Keratinocyte (primary cell): ENCODE measurements at regions not wholly inside any gene's neighbourhood (a gene's known extent, or its start where the extent isn't known, plus 50 kb on each side); places are given as distances from the start of the nearest gene placed in this dataset.

Experiments
- DNase-seq: peaks from one replicate; pipeline ENCODE4 v3.0.0-alpha.2; 2011; ENCODE audit warnings: low read depth, missing footprints, low spot score
- FAIRE-seq: peaks from 2 replicates; lab custom pipeline; 2011; peaks lifted over from hg19 to GRCh38; lab: Jason Lieb, UNC
- H2AFZ ChIP-seq: 2 replicates; pipeline ENCODE4 v1.6.0; 2012; ENCODE audit warnings: low read length, control low read depth, inconsistent platforms; ENCODE audit not compliant: control insufficient read depth
- H3K27ac ChIP-seq: 2 replicates; pipeline ENCODE4 v1.5.1; 2011; ENCODE audit warnings: low read length; ENCODE audit not compliant: control insufficient read depth, insufficient read depth
- H3K27me3 ChIP-seq: 3 replicates; pipeline ENCODE4 v1.6.0; 2011; ENCODE audit warnings: low read length; ENCODE audit not compliant: control insufficient read depth, insufficient read depth; ENCODE audit errors: extremely low read depth
- H3K36me3 ChIP-seq, 2 experiments: 2 replicates in 1 of 2; 3 replicates in 1 of 2; pipeline ENCODE4 v1.5.1; 2011; ENCODE audit warnings: low read length in 2 of 2, mild to moderate bottlenecking in 1 of 2; ENCODE audit not compliant: control insufficient read depth in 2 of 2, insufficient read depth in 2 of 2; ENCODE audit errors: extremely low read depth in 1 of 2
- H3K4me1 ChIP-seq: 3 replicates; pipeline ENCODE4 v1.5.1; 2011; ENCODE audit warnings: low read length; ENCODE audit not compliant: control insufficient read depth, insufficient read depth; ENCODE audit errors: extremely low read depth
- H3K4me2 ChIP-seq: 3 replicates; pipeline ENCODE4 v1.6.0; 2011; ENCODE audit warnings: low read depth, low read length; ENCODE audit not compliant: control insufficient read depth, insufficient read depth; ENCODE audit errors: extremely low read depth
- H3K4me3 ChIP-seq, 3 experiments: fragments of 200-600 bp in 1 of 3; sonication (generic) in 1 of 3; 2 replicates in 2 of 3; 3 replicates in 1 of 3; pipeline ENCODE4 v1.5.1; 2011 to 2016; ENCODE audit warnings: low read length in 3 of 3, mild to moderate bottlenecking in 3 of 3, control low read depth in 2 of 3, inconsistent platforms in 1 of 3, low read depth in 1 of 3, mixed read lengths in 1 of 3, mixed run types in 1 of 3, moderate library complexity in 1 of 3; ENCODE audit not compliant: control insufficient read depth in 2 of 3, insufficient read depth in 2 of 3; ENCODE audit errors: extremely low read depth in 1 of 3
- H3K79me2 ChIP-seq: 2 replicates; pipeline ENCODE4 v1.6.0; 2012; ENCODE audit warnings: low read length; ENCODE audit not compliant: control insufficient read depth, insufficient read depth
- H3K9ac ChIP-seq: 3 replicates; pipeline ENCODE4 v1.6.0; 2011; ENCODE audit warnings: low read length; ENCODE audit not compliant: control insufficient read depth, insufficient read depth; ENCODE audit errors: extremely low read depth
- H3K9me1 ChIP-seq: 3 replicates; pipeline ENCODE4 v1.6.0; 2011; ENCODE audit warnings: low read length; ENCODE audit not compliant: control insufficient read depth, insufficient read depth; ENCODE audit errors: extremely low read depth
- H3K9me3 ChIP-seq: 2 replicates; pipeline ENCODE4 v1.5.1; 2012; ENCODE audit warnings: low read depth, low read length; ENCODE audit not compliant: control insufficient read depth
- H4K20me1 ChIP-seq: 3 replicates; pipeline ENCODE4 v1.6.0; 2011; ENCODE audit warnings: low read length; ENCODE audit not compliant: control insufficient read depth, insufficient read depth; ENCODE audit errors: extremely low read depth
- CTCF ChIP-seq, 3 experiments: IDR thresholded peaks in 1 of 3; conservative IDR thresholded peaks in 1 of 3; optimal IDR thresholded peaks in 1 of 3; 2 replicates in 2 of 3; 3 replicates in 1 of 3; pipeline versions ENCODE3 to v1.5.1; 2011; ENCODE audit warnings: low read length in 3 of 3, mild to moderate bottlenecking in 3 of 3, moderate library complexity in 2 of 3, control low read depth in 1 of 3, inconsistent platforms in 1 of 3; ENCODE audit not compliant: insufficient read depth in 2 of 3; ENCODE audit errors: extremely low read depth in 1 of 3
- EZH2 ChIP-seq: IDR thresholded peaks from one replicate; pipeline ENCODE4 v1.6.1; 2012; ENCODE audit warnings: inconsistent platforms, mild to moderate bottlenecking, low read length, moderate library complexity
- dilution Hi-C: fragments of 300-500 bp; cut with MboI; formaldehyde crosslinking; loops from one replicate; pipeline ENCODE4 v1.7.0; 2020; ENCODE audit warnings: low sequenced_read_pairs; ENCODE audit not compliant: extremely low pct_ligation_motif_present

- Histone ChIP-seq H3K36me3 (no peaks in the 10 kb centered on the region), H4K20me1 (no peaks in the 10 kb centered on the region), H2AFZ (no peak overlapping the region), H3K4me2 (no peak overlapping the region), H3K9ac (no peak overlapping the region), H3K9me3 (no peaks in the 10 kb centered on the region), H3K4me3 (no peak overlapping the region), H3K9me1 (no peaks in the 10 kb centered on the region), H3K27me3 (peaks cover 2% of the 10 kb centered on the region), H3K79me2 (no peaks in the 10 kb centered on the region), H3K4me1 (no peaks in the 10 kb centered on the region), H3K27ac (no peak overlapping the region)
- dilution Hi-C loops, result no loop called here
- no peak for FAIRE-seq
- no peak for TF ChIP-seq CTCF (optimal IDR thresholded peaks at IDR 0.05 in 1 of 3, IDR thresholded peaks at IDR 0.05 in 1 of 3, conservative IDR thresholded peaks at IDR 0.05 in 1 of 3; ENCODE audit: extremely low read depth in 1 of 3, insufficient read depth in 2 of 3, low read length in 3 of 3)
- no peak for DNase-seq
Observed at GRCh38 chr1:90502194-90502593, 214.9 kb downstream of the BARHL2 start.

GRCh38 chr1:90501281-90501680 lies 215.8 kb downstream of the BARHL2 start:
- no peak for FAIRE-seq
- no peak for TF ChIP-seq EZH2
- TF ChIP-seq CTCF (optimal IDR thresholded peaks at IDR 0.05 in 1 of 3, IDR thresholded peaks at IDR 0.05 in 1 of 3, conservative IDR thresholded peaks at IDR 0.05 in 1 of 3; ENCODE audit: extremely low read depth in 1 of 3, insufficient read depth in 2 of 3, low read length in 3 of 3), result no peak
- no peak for DNase-seq
- Histone ChIP-seq H2AFZ (no peak overlapping the region), H3K4me2 (no peak overlapping the region), H3K36me3 (no peaks in the 10 kb centered on the region), H3K27ac (no peak overlapping the region), H3K79me2 (no peaks in the 10 kb centered on the region), H3K4me1 (no peaks in the 10 kb centered on the region), H3K27me3 (peaks cover 2% of the 10 kb centered on the region), H4K20me1 (no peaks in the 10 kb centered on the region), H3K9me3 (no peaks in the 10 kb centered on the region), H3K9ac (no peak overlapping the region), H3K4me3 (no peak overlapping the region), H3K9me1 (no peaks in the 10 kb centered on the region)
- dilution Hi-C loops, result no loop called here
